Lower leg skin (tissue), 3 donors: ENCODE measurements at regions not wholly inside any gene's neighbourhood (a gene's known extent, or its start where the extent isn't known, plus 50 kb on each side); places are given as distances from the start of the nearest gene placed in this dataset.

ENCODE experiments used
- CTCF ChIP-seq, 3 donors: fragments of 450-650 bp; IDR thresholded peaks; one replicate each; pipeline ENCODE4 v1.5.1; 2016; ENCODE audit warnings: antibody characterized with exemption in 3 of 3, mild to moderate bottlenecking in 3 of 3, moderate library complexity in 2 of 3
- POLR2A ChIP-seq, 2 donors: fragments of 450-650 bp; IDR thresholded peaks; one replicate each; pipeline ENCODE4 v1.6.1; 2016 to 2017; ENCODE audit warnings: antibody characterized with exemption in 2 of 2, mild to moderate bottlenecking in 1 of 2, moderate library complexity in 1 of 2

DNA sequence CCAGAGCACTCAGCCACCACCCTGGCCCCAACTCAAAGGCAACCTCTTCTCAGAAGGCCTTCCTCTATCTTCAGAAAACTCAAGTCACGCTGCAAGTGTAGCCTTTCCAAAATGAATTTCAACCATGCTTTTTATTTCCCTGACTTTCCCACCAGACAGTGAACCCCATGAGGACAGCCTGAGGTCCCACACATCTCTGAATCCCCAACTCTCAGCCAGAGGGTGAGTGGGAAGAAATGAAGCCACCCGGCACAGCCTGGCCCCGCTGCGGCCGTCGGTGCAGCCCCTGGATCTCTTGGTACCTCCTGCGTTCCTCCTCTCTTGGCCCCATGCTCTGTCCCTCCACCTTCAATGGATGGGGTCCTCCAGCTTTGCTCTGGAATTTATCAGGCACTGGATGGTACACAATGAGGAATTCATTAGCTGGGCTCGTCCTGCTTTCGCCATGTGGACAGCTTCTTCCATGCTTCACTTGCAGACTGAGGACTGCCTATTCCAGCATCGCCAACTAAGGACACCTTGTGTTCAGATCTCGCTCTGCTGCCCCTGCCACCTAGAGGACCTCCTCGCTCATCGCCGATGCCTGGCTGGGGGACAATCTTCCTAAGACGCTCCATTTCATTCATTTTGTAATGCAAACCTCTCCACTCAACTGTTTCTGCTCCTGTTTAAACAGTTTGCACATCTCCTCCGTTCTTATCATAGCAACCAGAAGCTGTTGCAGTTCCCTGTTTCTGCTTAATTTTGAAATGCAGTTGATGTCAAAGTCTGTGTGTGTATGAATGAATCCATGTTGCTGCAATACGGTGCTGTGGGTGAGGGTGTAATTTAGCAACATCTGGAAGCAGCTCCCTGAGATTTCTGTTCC lies 672.1 kb downstream of the TBC1D22A start:
- no peak for TF ChIP-seq CTCF (IDR thresholded peaks at IDR 0.05)
- TF ChIP-seq POLR2A (IDR thresholded peaks at IDR 0.05), result no peak
